ENCODE measurements at regions not wholly inside any gene's neighbourhood (a gene's known extent, or its start where the extent isn't known, plus 50 kb on each side); places are given as distances from the start of the nearest gene placed in this dataset.

- Histone ChIP-seq H2AFZ (ENCODE audit: low read depth, low read length) (no peak overlapping the region), H3K9me1 (replicated peaks; ENCODE audit: control insufficient read depth, extremely low read depth, insufficient read depth, low read length) (no peaks in the 10 kb centered on the region), H3K27ac (ENCODE audit: insufficient read depth, low read depth, low read length) (no peak overlapping the region), H3K36me3 (ENCODE audit: control insufficient read depth in 2 of 2, extremely low read depth in 1 of 2, insufficient read depth in 2 of 2, low read length in 2 of 2) (no peaks in the 10 kb centered on the region), H3K4me2 (ENCODE audit: insufficient read depth, low read length) (no peak overlapping the region), H3K27me3 (ENCODE audit: control insufficient read depth in 2 of 2, insufficient read depth in 2 of 2, low read length in 2 of 2) (peaks cover 3 to 4% of the 10 kb centered on the region in 2 experiments), H3K79me2 (ENCODE audit: control insufficient read depth, insufficient read depth, low read length) (no peaks in the 10 kb centered on the region), H3K9me3 (replicated peaks; ENCODE audit: control insufficient read depth, insufficient read depth, low read length) (no peaks in the 10 kb centered on the region), H3K9ac (replicated peaks; ENCODE audit: extremely low read depth, insufficient read depth, low read length) (no peak overlapping the region), H3K4me3 (replicated peaks in 1 of 3; ENCODE audit: insufficient read depth in 1 of 3, low read depth in 1 of 3, low read length in 3 of 3) (no peak overlapping the region), H4K20me1 (replicated peaks; ENCODE audit: control insufficient read depth, extremely low read depth, insufficient read depth, low read length) (no peaks in the 10 kb centered on the region), H3K4me1 (ENCODE audit: control insufficient read depth, extremely low read depth, insufficient read depth, low read length) (no peaks in the 10 kb centered on the region)
- FAIRE-seq: no peak
- TF ChIP-seq GATA2 (IDR thresholded peaks at IDR 0.05; ENCODE audit: insufficient read depth, insufficient read length, low read depth, low read length): no peak
- TF ChIP-seq EZH2 (IDR thresholded peaks at IDR 0.05; ENCODE audit: borderline replicate concordance, low read depth, low read length, severe bottlenecking): no peak
- TF ChIP-seq POLR2AphosphoS5 (IDR thresholded peaks at IDR 0.05; ENCODE audit: insufficient read depth, low read depth, low read length): no peak
- POLR2A ChIA-PET: no interaction called here
- BruUV-seq (replicated peaks): no TSS peak
- dilution Hi-C loops (cut with MboI; ENCODE audit: extremely low pct_ligation_motif_present, low sequenced_read_pairs) (no loop called here), intact Hi-C loops (cut with micrococcal nuclease) (no loop called here)
- DNase-seq (ENCODE audit: low read depth, low spot score): no peak
- CTCF ChIA-PET: no interaction called here
These were observed 58.9 kb upstream of the GRAMD2B start for GRCh38 chr5:126364206-126364902.

- H3K9ac ChIP-seq (replicated peaks; ENCODE audit: extremely low read depth, insufficient read depth, low read length): no peak overlapping the region
- peaks cover 0 to 3% of the 10 kb centered on the region in 2 experiments for H3K27me3 ChIP-seq (ENCODE audit: control insufficient read depth in 2 of 2, insufficient read depth in 2 of 2, low read length in 2 of 2)
- no peak for TF ChIP-seq POLR2AphosphoS5 (IDR thresholded peaks at IDR 0.05; ENCODE audit: insufficient read depth, low read depth, low read length)
- ChIA-PET CTCF (interaction anchor here (0.7 to 1.7 kb wide), 2 partner anchors 150 to 173 kb away, joined by 3 to 4 read pairs; no protein-coding TSS in a partner anchor), POLR2A (interaction anchor here (0.6 kb wide), 1 partner anchor 13 kb away, joined by 5 read pairs; no protein-coding TSS in a partner anchor)
- BruUV-seq (replicated peaks): no TSS peak
- H3K79me2 ChIP-seq (ENCODE audit: control insufficient read depth, insufficient read depth, low read length): no peaks in the 10 kb centered on the region
- no peaks in the 10 kb centered on the region for H3K9me3 ChIP-seq (replicated peaks; ENCODE audit: control insufficient read depth, insufficient read depth, low read length)
- DNase-seq (ENCODE audit: low read depth, low spot score) (no peak), FAIRE-seq (no peak)
- no peaks in the 10 kb centered on the region for H3K36me3 ChIP-seq (ENCODE audit: control insufficient read depth in 2 of 2, extremely low read depth in 1 of 2, insufficient read depth in 2 of 2, low read length in 2 of 2)
- no peak overlapping the region for H3K4me2 ChIP-seq (ENCODE audit: insufficient read depth, low read length)
- no peaks in the 10 kb centered on the region for H4K20me1 ChIP-seq (replicated peaks; ENCODE audit: control insufficient read depth, extremely low read depth, insufficient read depth, low read length)
- H3K4me3 ChIP-seq (replicated peaks in 1 of 3; ENCODE audit: insufficient read depth in 1 of 3, low read depth in 1 of 3, low read length in 3 of 3): no peak overlapping the region
- intact Hi-C loops (cut with micrococcal nuclease): no loop called here
- no peaks in the 10 kb centered on the region for H3K4me1 ChIP-seq (ENCODE audit: control insufficient read depth, extremely low read depth, insufficient read depth, low read length)
- no peaks in the 10 kb centered on the region for H3K9me1 ChIP-seq (replicated peaks; ENCODE audit: control insufficient read depth, extremely low read depth, insufficient read depth, low read length)
- no peak overlapping the region for H2AFZ ChIP-seq (ENCODE audit: low read depth, low read length)
- dilution Hi-C loops (cut with MboI; ENCODE audit: extremely low pct_ligation_motif_present, low sequenced_read_pairs): no loop called here
- no peak overlapping the region for H3K27ac ChIP-seq (ENCODE audit: insufficient read depth, low read depth, low read length)
These were observed 57.6 kb upstream of the GRAMD2B start for GRCh38 chr5:126365446-126366198.

All from endothelial cell of umbilical vein (primary cell).